Ascending aorta (tissue), 2 donors: ENCODE measurements at regions not wholly inside any gene's neighbourhood (a gene's known extent, or its start where the extent isn't known, plus 50 kb on each side); places are given as distances from the start of the nearest gene placed in this dataset.

Source experiments
- DNase-seq, 2 donors: peaks; one replicate each; pipeline ENCODE4 v3.0.0-alpha.2; 2019; ENCODE audit warnings: low spot score in 2 of 2
- H3K27ac ChIP-seq, 2 donors: fragments of 200-600 bp; sonication (generic); one replicate each; pipeline ENCODE4 v1.5.1; 2016 to 2017; ENCODE audit warnings: mild to moderate bottlenecking in 1 of 2
- H3K27me3 ChIP-seq: fragments of 200-600 bp; sonication (generic); one replicate; pipeline ENCODE4 v1.5.1; 2017
- H3K36me3 ChIP-seq, 2 donors: fragments of 200-600 bp; sonication (generic); one replicate each; pipeline ENCODE4 v1.5.1; 2016
- H3K4me1 ChIP-seq, 2 donors: fragments of 200-600 bp; sonication (generic); one replicate each; pipeline ENCODE4 v1.5.1; 2016 to 2017; ENCODE audit warnings: mild to moderate bottlenecking in 1 of 2
- H3K4me3 ChIP-seq, 2 donors: fragments of 200-600 bp; sonication (generic); one replicate each; pipeline ENCODE4 v1.5.1; 2016 to 2017; ENCODE audit warnings: mild to moderate bottlenecking in 1 of 2
- H3K9me3 ChIP-seq, 2 donors: fragments of 200-600 bp; sonication (generic); one replicate each; pipeline ENCODE4 v1.5.1; 2016
- intact Hi-C: fragments of 100-400 bp; cut with DNase I; formaldehyde crosslinking; loops from one replicate; pipeline ENCODE4 v1.15.1; 2023
- TF ChIP-seq, protein P1 (sequence below), 3 experiments: fragments of 200-600 bp in 2 of 3; fragments of 450-650 bp in 1 of 3; sonication (generic) in 2 of 3; IDR thresholded peaks; one replicate each; pipeline ENCODE4 v1.5.1; 2016 to 2019; ENCODE audit warnings: antibody characterized with exemption in 3 of 3, mild to moderate bottlenecking in 1 of 3, moderate library complexity in 1 of 3

GRCh38 chr9:110065532-110065931, 142.4 kb downstream of the C9orf152 start:
- H3K36me3 ChIP-seq, result no peaks in the 10 kb centered on the region

GRCh38 chr9:110066929-110067716, 140.8 kb downstream of the C9orf152 start:
- no peaks in the 10 kb centered on the region for H3K36me3 ChIP-seq
- peaks cover 7 to 17% of the 10 kb centered on the region in 2 donors for H3K4me1 ChIP-seq
- no peaks in the 10 kb centered on the region for H3K9me3 ChIP-seq
- intact Hi-C loops, result no loop called here
- no peak overlapping the region for H3K4me3 ChIP-seq
- H3K27ac ChIP-seq, result no peak overlapping the region
- TF ChIP-seq, protein P1, sequence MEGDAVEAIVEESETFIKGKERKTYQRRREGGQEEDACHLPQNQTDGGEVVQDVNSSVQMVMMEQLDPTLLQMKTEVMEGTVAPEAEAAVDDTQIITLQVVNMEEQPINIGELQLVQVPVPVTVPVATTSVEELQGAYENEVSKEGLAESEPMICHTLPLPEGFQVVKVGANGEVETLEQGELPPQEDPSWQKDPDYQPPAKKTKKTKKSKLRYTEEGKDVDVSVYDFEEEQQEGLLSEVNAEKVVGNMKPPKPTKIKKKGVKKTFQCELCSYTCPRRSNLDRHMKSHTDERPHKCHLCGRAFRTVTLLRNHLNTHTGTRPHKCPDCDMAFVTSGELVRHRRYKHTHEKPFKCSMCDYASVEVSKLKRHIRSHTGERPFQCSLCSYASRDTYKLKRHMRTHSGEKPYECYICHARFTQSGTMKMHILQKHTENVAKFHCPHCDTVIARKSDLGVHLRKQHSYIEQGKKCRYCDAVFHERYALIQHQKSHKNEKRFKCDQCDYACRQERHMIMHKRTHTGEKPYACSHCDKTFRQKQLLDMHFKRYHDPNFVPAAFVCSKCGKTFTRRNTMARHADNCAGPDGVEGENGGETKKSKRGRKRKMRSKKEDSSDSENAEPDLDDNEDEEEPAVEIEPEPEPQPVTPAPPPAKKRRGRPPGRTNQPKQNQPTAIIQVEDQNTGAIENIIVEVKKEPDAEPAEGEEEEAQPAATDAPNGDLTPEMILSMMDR (IDR thresholded peaks at IDR 0.05), result no peak
- no peaks in the 10 kb centered on the region for H3K27me3 ChIP-seq
- no peak for DNase-seq

More at GRCh38 chr9:110065532-110065931, 142.4 kb downstream of the C9orf152 start:
- no peak for DNase-seq
- Histone ChIP-seq H3K4me3 (no peak overlapping the region), H3K4me1 (peaks cover 7 to 17% of the 10 kb centered on the region in 2 donors), H3K9me3 (no peaks in the 10 kb centered on the region), H3K27me3 (no peaks in the 10 kb centered on the region), H3K27ac (no peak overlapping the region)
- intact Hi-C loops, result no loop called here
- TF ChIP-seq, protein P1 (IDR thresholded peaks at IDR 0.05), result no peak

DNA sequence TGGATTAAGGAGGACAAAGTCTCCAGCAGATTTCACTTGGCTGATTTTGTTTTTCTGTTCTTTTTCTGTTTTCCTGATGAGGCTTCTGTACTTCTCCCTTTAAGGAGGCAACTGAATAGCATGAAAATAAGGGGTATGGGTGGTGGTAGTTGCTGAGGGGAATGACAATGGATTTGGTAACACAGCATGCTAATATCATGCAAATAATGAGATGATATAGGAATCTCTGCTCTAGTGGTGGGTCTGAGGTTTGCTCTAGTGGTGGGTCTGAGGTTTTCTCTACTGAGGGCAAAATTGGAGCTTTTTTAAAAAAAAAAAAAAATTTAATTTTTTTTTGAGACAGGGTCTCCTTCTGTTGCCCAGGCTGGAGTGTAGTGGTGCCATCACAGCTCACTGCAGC, 139.7 kb downstream of the C9orf152 start:
- Histone ChIP-seq H3K27me3 (no peaks in the 10 kb centered on the region), H3K36me3 (no peaks in the 10 kb centered on the region), H3K9me3 (no peaks in the 10 kb centered on the region), H3K4me3 (no peak overlapping the region), H3K4me1 (peaks cover 7 to 25% of the 10 kb centered on the region in 2 donors), H3K27ac (no peak overlapping the region)
- DNase-seq, result no peak
- intact Hi-C loops, result no loop called here
- TF ChIP-seq, protein P1 (IDR thresholded peaks at IDR 0.05), result no peak

GRCh38 chr9:110069326-110070248, 138.4 kb downstream of the C9orf152 start:
- H3K36me3 ChIP-seq, result no peaks in the 10 kb centered on the region
- no peak overlapping the region for H3K4me3 ChIP-seq
- no peaks in the 10 kb centered on the region for H3K9me3 ChIP-seq
- peak in 1 of 2 donors; percentile 77 for DNase-seq
- H3K27ac ChIP-seq, result peak overlapping the region; percentile 31 to 51
- intact Hi-C loops, result no loop called here
- H3K4me1 ChIP-seq, result peaks cover 7 to 26% of the 10 kb centered on the region in 2 donors
- TF ChIP-seq, protein P1 (IDR thresholded peaks at IDR 0.05), result no peak
- H3K27me3 ChIP-seq, result no peaks in the 10 kb centered on the region

- H3K36me3 ChIP-seq, result no peaks in the 10 kb centered on the region
- intact Hi-C loops, result no loop called here
- DNase-seq, result no peak
- TF ChIP-seq, protein P1 (IDR thresholded peaks at IDR 0.05), result no peak
- no peaks in the 10 kb centered on the region for H3K9me3 ChIP-seq
- no peak overlapping the region for H3K4me3 ChIP-seq
- H3K27me3 ChIP-seq, result no peaks in the 10 kb centered on the region
- H3K27ac ChIP-seq, result peak overlapping the region; percentile 4 to 38
- H3K4me1 ChIP-seq, result peaks cover 4 to 14% of the 10 kb centered on the region in 2 donors
Measured at GRCh38 chr9:110072597-110073355, 135.2 kb downstream of the C9orf152 start.
